ENCODE measurements at regions not wholly inside any gene's neighbourhood (a gene's known extent, or its start where the extent isn't known, plus 50 kb on each side); places are given as distances from the start of the nearest gene placed in this dataset.

GRCh38 chr2:237259201-237259600 lies 154.8 kb downstream of the COL6A3 start:
- Mint-ChIP-seq H3K4me1 (peaks cover 4% of the 10 kb centered on the region), H3K36me3 (no peaks in the 10 kb centered on the region), H3K27ac (no peak overlapping the region), H3K9me3 (no peaks in the 10 kb centered on the region), H3K4me3 (no peak overlapping the region), H3K27me3 (peaks cover 2% of the 10 kb centered on the region)
- POLR2A ChIA-PET, result no interaction called here
- no peak for DNase-seq
- ATAC-seq (ENCODE audit: low read depth), result no peak

GRCh38 chr2:237260039-237260620 lies 153.8 kb downstream of the COL6A3 start:
- POLR2A ChIA-PET, result no interaction called here
- no peaks in the 10 kb centered on the region for H3K36me3 Mint-ChIP-seq
- no peak overlapping the region for H3K27ac Mint-ChIP-seq
- peaks cover 4% of the 10 kb centered on the region for H3K4me1 Mint-ChIP-seq
- H3K9me3 Mint-ChIP-seq, result no peaks in the 10 kb centered on the region
- H3K27me3 Mint-ChIP-seq, result peaks cover 2% of the 10 kb centered on the region
- DNase-seq (no peak), ATAC-seq (ENCODE audit: low read depth) (no peak)
- no peak overlapping the region for H3K4me3 Mint-ChIP-seq

GRCh38 chr2:237260686-237261085 lies 153.3 kb downstream of the COL6A3 start:
- Mint-ChIP-seq H3K4me1 (peaks cover 4% of the 10 kb centered on the region), H3K36me3 (no peaks in the 10 kb centered on the region), H3K27me3 (peaks cover 2% of the 10 kb centered on the region), H3K27ac (no peak overlapping the region), H3K4me3 (no peak overlapping the region), H3K9me3 (no peaks in the 10 kb centered on the region)
- ATAC-seq (ENCODE audit: low read depth) (no peak), DNase-seq (no peak)
- POLR2A ChIA-PET, result no interaction called here

- Mint-ChIP-seq H3K36me3 (no peaks in the 10 kb centered on the region), H3K4me1 (peaks cover 4% of the 10 kb centered on the region), H3K4me3 (no peak overlapping the region), H3K9me3 (no peaks in the 10 kb centered on the region), H3K27me3 (peaks cover 2% of the 10 kb centered on the region), H3K27ac (no peak overlapping the region)
- DNase-seq (no peak), ATAC-seq (ENCODE audit: low read depth) (no peak)
- POLR2A ChIA-PET, result no interaction called here
Measured at GRCh38 chr2:237261327-237261726, 152.6 kb downstream of the COL6A3 start.

GRCh38 chr2:237262838-237263771 lies 150.9 kb downstream of the COL6A3 start:
- H3K36me3 Mint-ChIP-seq, result no peaks in the 10 kb centered on the region
- ATAC-seq (ENCODE audit: low read depth), result no peak
- no peak overlapping the region for H3K4me3 Mint-ChIP-seq
- DNase-seq, result no peak
- no peaks in the 10 kb centered on the region for H3K9me3 Mint-ChIP-seq
- H3K4me1 Mint-ChIP-seq, result peaks cover under 1% of the 10 kb centered on the region
- POLR2A ChIA-PET, result no interaction called here
- no peak overlapping the region for H3K27ac Mint-ChIP-seq
- H3K27me3 Mint-ChIP-seq, result no peaks in the 10 kb centered on the region

DNA sequence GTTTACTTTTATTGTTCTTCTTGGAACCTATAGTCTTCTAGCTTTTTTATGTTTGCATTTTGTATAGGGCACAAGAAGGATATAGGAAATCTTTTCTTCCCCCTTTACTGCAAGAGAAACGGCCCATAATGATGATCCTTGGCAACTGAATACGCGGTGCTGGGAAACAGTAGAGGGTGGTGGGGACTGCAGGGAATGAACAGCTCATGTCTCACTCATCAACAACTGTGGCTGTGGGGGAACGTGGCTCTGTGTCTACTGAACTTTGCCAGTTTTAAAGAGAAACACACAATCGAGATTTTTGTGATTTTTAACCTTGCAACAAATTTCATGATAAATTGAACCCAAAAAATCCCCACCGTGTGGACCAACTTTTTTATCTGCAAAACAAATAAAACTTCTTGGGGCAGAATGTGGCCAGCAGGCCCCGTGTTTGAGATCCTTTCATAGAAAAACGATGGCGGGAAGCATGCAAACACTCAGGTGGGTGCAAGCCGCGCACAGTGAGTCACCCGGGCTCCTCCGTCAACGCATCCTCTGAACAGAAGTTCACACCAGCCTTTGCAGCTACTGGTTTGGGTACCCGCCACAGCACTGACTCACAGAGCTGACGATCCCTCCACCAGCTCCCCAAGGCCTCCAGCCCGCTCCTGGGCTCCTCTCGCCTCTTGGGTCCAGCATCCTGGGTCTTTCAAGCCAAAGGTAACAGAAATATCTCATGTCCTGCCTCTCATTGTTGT lies 149.3 kb downstream of the COL6A3 start:
- H3K36me3 Mint-ChIP-seq, result no peaks in the 10 kb centered on the region
- no peak overlapping the region for H3K4me3 Mint-ChIP-seq
- DNase-seq (no peak), ATAC-seq (ENCODE audit: low read depth) (no peak)
- no peaks in the 10 kb centered on the region for H3K4me1 Mint-ChIP-seq
- POLR2A ChIA-PET, result no interaction called here
- H3K27ac Mint-ChIP-seq, result no peak overlapping the region
- no peaks in the 10 kb centered on the region for H3K9me3 Mint-ChIP-seq
- H3K27me3 Mint-ChIP-seq, result peaks cover 3% of the 10 kb centered on the region

DNA sequence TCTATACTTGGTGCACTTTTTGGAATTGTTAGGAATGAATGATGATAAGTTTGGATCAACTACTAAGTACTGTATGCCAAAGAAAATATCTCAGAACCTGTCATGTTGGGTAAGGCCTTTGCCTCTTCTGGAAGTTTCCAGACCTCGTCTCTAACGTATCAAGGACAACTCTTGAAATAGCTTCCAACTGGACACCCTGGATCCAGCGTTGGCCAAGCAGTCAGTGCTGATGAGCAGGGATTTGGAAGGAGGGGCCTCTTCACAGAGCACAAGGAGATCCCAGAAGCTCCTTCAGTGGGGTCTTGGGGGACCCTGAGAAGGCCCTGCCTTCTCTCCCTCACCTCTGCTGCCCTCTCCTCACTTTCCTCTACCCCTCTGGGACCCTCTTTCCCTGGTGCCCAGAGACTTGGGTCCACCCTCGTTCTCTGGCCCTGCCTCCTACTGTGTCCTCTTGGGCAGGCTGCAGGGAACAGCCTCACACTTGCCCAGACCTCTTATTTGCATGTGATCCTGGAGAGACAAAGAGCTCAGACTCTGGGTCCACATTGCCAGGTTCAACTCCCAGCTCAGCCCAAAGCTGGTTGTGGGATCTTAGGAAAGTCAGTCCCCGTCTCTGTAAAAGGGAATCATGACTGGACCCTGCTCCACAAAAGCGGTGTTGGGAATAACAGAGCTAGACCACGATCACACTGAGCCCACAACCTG lies 145.8 kb downstream of the COL6A3 start:
- Mint-ChIP-seq H3K27ac (no peak overlapping the region), H3K9me3 (no peaks in the 10 kb centered on the region)

GRCh38 chr2:237269138-237269875 lies 144.7 kb downstream of the COL6A3 start:
- no peak overlapping the region for H3K4me3 Mint-ChIP-seq
- POLR2A ChIA-PET, result no interaction called here
- H3K36me3 Mint-ChIP-seq, result no peaks in the 10 kb centered on the region
- no peaks in the 10 kb centered on the region for H3K9me3 Mint-ChIP-seq
- peaks cover 2% of the 10 kb centered on the region for H3K4me1 Mint-ChIP-seq
- ATAC-seq (ENCODE audit: low read depth) (no peak), DNase-seq (no peak)
- no peak overlapping the region for H3K27ac Mint-ChIP-seq
- peaks cover 3% of the 10 kb centered on the region for H3K27me3 Mint-ChIP-seq

More for the DNA sequence above, 145.8 kb downstream of the COL6A3 start:
- POLR2A ChIA-PET, result no interaction called here
- H3K36me3 Mint-ChIP-seq, result no peaks in the 10 kb centered on the region
- ATAC-seq (ENCODE audit: low read depth) (no peak), DNase-seq (no peak)
- no peak overlapping the region for H3K4me3 Mint-ChIP-seq
- H3K4me1 Mint-ChIP-seq, result peaks cover 2% of the 10 kb centered on the region
- H3K27me3 Mint-ChIP-seq, result peaks cover 3% of the 10 kb centered on the region

DNA sequence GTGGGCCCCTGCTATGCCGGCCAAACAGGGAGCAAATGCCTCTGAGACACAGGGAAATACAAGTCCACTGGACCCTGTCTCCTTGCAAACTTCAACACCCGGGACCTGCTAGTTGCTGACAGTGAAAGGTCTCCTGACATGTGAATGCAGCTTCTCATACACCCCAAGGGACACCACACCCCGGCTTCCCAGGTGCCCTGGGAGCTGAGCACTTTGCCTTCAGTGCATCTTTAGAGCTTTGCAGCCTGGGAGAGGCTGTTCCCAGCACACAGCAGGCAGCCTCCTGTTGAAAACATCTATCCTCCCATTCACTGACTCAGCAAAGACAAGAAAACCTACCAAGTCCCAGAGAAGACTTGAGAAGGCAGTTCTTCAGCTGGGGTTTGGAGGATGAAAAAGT lies 143.4 kb downstream of the COL6A3 start:
- H3K4me3 Mint-ChIP-seq, result no peak overlapping the region
- no peak overlapping the region for H3K27ac Mint-ChIP-seq
- H3K9me3 Mint-ChIP-seq, result no peaks in the 10 kb centered on the region
- peaks cover 3% of the 10 kb centered on the region for H3K27me3 Mint-ChIP-seq
- no peaks in the 10 kb centered on the region for H3K36me3 Mint-ChIP-seq
- DNase-seq (no peak), ATAC-seq (ENCODE audit: low read depth) (no peak)
- H3K4me1 Mint-ChIP-seq, result peaks cover 2% of the 10 kb centered on the region
- POLR2A ChIA-PET, result no interaction called here

DNA sequence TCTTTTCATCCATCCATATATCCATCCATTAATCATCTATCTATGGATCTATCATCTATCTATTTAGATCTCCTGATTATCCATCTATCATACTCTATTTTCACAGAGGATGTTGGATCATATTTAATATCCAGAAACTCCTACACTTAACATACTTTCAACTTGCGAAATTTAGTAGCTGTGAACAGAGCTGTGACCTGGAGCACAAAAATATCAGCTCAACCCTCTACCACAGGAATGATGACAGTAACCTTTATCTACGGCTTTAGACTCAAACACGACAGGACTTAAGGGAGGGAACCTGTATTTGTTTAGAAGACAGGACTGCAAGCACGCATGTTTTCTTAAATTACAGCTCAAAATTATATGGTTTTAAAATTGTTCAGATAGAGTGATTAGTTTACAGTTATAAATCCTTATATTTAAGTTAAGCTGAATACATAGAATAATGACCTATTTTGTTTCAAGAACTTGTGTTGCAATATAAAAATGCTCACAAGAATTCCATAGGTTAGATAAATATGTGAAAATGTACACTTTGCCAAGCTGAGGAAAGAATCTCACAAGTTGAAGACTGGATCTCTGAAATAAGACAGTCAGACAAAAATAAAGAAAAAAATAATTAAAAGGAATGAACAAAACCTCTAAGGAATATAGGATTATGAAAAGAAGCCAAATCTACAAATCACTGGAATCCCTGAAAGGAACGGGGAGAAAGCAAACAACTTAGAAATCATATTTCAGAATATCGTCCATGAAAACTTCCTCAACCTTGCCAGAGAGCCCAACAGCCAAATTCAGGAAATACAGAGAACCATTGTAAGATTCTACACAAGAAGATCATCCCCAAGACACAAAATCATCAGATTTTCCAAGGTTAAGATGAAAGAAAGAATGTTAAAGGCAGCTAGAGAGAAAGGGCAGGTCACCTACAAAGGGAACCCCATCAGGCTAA lies 142.0 kb downstream of the COL6A3 start:
- no peaks in the 10 kb centered on the region for H3K36me3 Mint-ChIP-seq
- no peak for DNase-seq
- H3K27me3 Mint-ChIP-seq, result peaks cover 10% of the 10 kb centered on the region
- peaks cover 2% of the 10 kb centered on the region for H3K4me1 Mint-ChIP-seq
- POLR2A ChIA-PET, result no interaction called here
- no peak overlapping the region for H3K27ac Mint-ChIP-seq
- H3K9me3 Mint-ChIP-seq, result no peaks in the 10 kb centered on the region
- no peak overlapping the region for H3K4me3 Mint-ChIP-seq
- ATAC-seq (ENCODE audit: low read depth), result no peak
